Liver (tissue), 8 donors: ENCODE measurements at regions not wholly inside any gene's neighbourhood (a gene's known extent, or its start where the extent isn't known, plus 50 kb on each side); places are given as distances from the start of the nearest gene placed in this dataset.
A peak's percentile ranks its signal among the peaks of the same experiment; 100 is the strongest.

ENCODE experiments used
- DNase-seq: peaks from one replicate; pipeline ENCODE4 v3.0.0-alpha.2; 2017; ENCODE audit warnings: low spot score
- H3K27ac ChIP-seq, 2 donors: one replicate each; pipeline ENCODE4 v1.7.0; 2013; ENCODE audit warnings: inconsistent platforms in 2 of 2, low read length in 2 of 2, control low read depth in 1 of 2, low read depth in 1 of 2, mild to moderate bottlenecking in 1 of 2
- H3K27me3 ChIP-seq, 4 donors: one replicate each; pipeline versions ENCODE4 v1.6.1 to v1.7.0; 2013; ENCODE audit warnings: low read length in 3 of 4, inconsistent platforms in 1 of 4, mild to moderate bottlenecking in 1 of 4, moderate library complexity in 1 of 4; ENCODE audit not compliant: control insufficient read depth in 4 of 4, insufficient read depth in 4 of 4
- H3K36me3 ChIP-seq, 4 donors: one replicate each; pipeline versions ENCODE4 v1.6.1 to v1.7.0; 2013; ENCODE audit warnings: low read length in 3 of 4, mild to moderate bottlenecking in 3 of 4, low read depth in 1 of 4, moderate library complexity in 1 of 4; ENCODE audit not compliant: control insufficient read depth in 4 of 4, insufficient read depth in 3 of 4
- H3K4me1 ChIP-seq, 4 donors: one replicate each; pipeline versions ENCODE4 v1.6.1 to v1.7.0; 2013; ENCODE audit warnings: low read length in 3 of 4, mild to moderate bottlenecking in 3 of 4, moderate library complexity in 1 of 4; ENCODE audit not compliant: control insufficient read depth in 4 of 4, insufficient read depth in 4 of 4
- H3K4me3 ChIP-seq, 3 donors: one replicate each; pipeline versions ENCODE4 v1.6.1 to v1.7.0; 2013; ENCODE audit warnings: low read length in 3 of 3, control low read depth in 1 of 3, low read depth in 1 of 3, mild to moderate bottlenecking in 1 of 3
- H3K9ac ChIP-seq, 2 donors: one replicate each; pipeline ENCODE4 v1.7.0; 2013; ENCODE audit warnings: low read length in 2 of 2, mild to moderate bottlenecking in 2 of 2, moderate library complexity in 2 of 2, control low read depth in 1 of 2, low read depth in 1 of 2
- H3K9me3 ChIP-seq, 4 donors: one replicate each; pipeline versions ENCODE4 v1.6.1 to v1.7.0; 2013; ENCODE audit warnings: low read length in 3 of 4; ENCODE audit not compliant: control insufficient read depth in 4 of 4
- EGR1 ChIP-seq, 2 donors: IDR thresholded peaks; 2 replicates each; pipeline ENCODE4 v1.6.1; 2016 to 2018; ENCODE audit warnings: antibody characterized with exemption in 2 of 2, low read depth in 2 of 2
- FOXA1 ChIP-seq: IDR thresholded peaks from 2 replicates; pipeline ENCODE4 v1.6.1; 2016; ENCODE audit warnings: antibody characterized with exemption
- HNF4A ChIP-seq, 2 donors: conservative IDR thresholded peaks; 2 replicates each; pipeline ENCODE4 v1.6.1; 2016; ENCODE audit warnings: antibody characterized with exemption in 2 of 2, mild to moderate bottlenecking in 2 of 2
- HNF4G ChIP-seq: IDR thresholded peaks from 2 replicates; pipeline ENCODE4 v1.6.1; 2016; ENCODE audit warnings: antibody characterized with exemption
- JUND ChIP-seq, 2 donors: IDR thresholded peaks; 2 replicates each; pipeline ENCODE4 v1.6.1; 2016; ENCODE audit warnings: antibody characterized with exemption in 2 of 2
- NR2F2 ChIP-seq: IDR thresholded peaks from 2 replicates; pipeline ENCODE4 v1.6.1; 2016; ENCODE audit warnings: antibody characterized with exemption
- RAD21 ChIP-seq, 2 donors: IDR thresholded peaks; 2 replicates each; pipeline ENCODE4 v1.6.1; 2016; ENCODE audit warnings: antibody characterized with exemption in 2 of 2, mild to moderate bottlenecking in 2 of 2
- RXRA ChIP-seq, 2 donors: IDR thresholded peaks; 2 replicates each; pipeline ENCODE4 v1.6.1; 2017 to 2018; ENCODE audit warnings: antibody characterized with exemption in 2 of 2, mild to moderate bottlenecking in 1 of 2
- TAF1 ChIP-seq: conservative IDR thresholded peaks from 2 replicates; pipeline ENCODE4 v1.6.1; 2016; ENCODE audit warnings: antibody characterized with exemption, mild to moderate bottlenecking
- WGBS: extraction: QIAGEN DNeasy Blood & Tissue Kit; methylation state at CpG from one replicate; pipeline ENCODE4 v1.1.7; 2013; 5-methylcytosine and 5-hydroxymethylcytosine counted together
- TF ChIP-seq, protein P1 (sequence below): IDR thresholded peaks from 2 replicates; pipeline ENCODE4 v1.6.1; 2016; ENCODE audit warnings: antibody characterized with exemption
- TF ChIP-seq, protein P2 (sequence below): IDR thresholded peaks from 2 replicates; pipeline ENCODE4 v1.6.1; 2016; ENCODE audit warnings: antibody characterized with exemption, mild to moderate bottlenecking
- TF ChIP-seq, protein P3 (sequence below): IDR thresholded peaks from 2 replicates; pipeline ENCODE4 v1.6.1; 2016; ENCODE audit warnings: antibody characterized with exemption
- TF ChIP-seq, protein P4 (sequence below): IDR thresholded peaks from 2 replicates; pipeline ENCODE4 v1.6.1; 2016; ENCODE audit warnings: antibody characterized with exemption
- TF ChIP-seq, protein P5 (sequence below): fragments of 150-350 bp; IDR thresholded peaks from 2 replicates; pipeline ENCODE4 v1.5.1; 2017; ENCODE audit warnings: improper control_type of control experiment, low read depth, low read length; ENCODE audit not compliant: missing input control
- donor health status: healthy.
- donor health status: healthy.
- donor health status: healthy.
- donor health status: healthy.
- donor health status: healthy.

DNA sequence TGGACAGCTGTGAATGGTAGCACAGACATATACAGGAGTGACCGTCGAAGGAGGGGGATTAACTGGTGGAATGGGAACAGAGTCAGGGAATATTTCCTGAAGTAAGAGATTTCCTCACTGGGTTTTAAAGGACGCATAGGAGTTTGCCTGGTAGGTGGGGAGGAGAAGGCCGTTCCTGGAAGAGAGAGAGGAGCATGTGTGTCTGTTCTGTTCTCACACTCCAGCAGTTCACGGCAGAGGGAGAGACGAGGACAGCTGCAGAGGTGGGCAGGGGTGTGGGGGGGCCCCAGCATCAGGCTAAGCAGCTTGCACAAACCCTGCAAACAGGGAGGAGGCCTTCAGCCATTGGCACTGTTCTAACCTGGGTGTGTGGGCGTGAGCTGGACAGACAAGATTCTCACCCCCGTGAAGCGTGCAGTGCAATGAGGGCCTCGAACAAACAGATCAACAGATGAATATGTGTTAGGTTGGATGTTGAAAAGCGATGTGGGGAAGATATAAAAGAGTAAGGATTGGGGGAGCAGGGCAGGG lies 85.3 kb upstream of the GSE1 start:
- H3K27ac ChIP-seq, result peak overlapping the region; percentile 93
- WGBS, result 55% methylated on average over 11 of the region's 11 CpGs
- H3K9ac ChIP-seq, result peak overlapping the region in 1 of 2 donors; percentile 16
- H3K9me3 ChIP-seq, result no peaks in the 10 kb centered on the region
- peaks cover 33 to 68% (median 49%) of the 10 kb centered on the region in 4 donors for H3K4me1 ChIP-seq
- no peak for DNase-seq
- TF ChIP-seq, protein P1, sequence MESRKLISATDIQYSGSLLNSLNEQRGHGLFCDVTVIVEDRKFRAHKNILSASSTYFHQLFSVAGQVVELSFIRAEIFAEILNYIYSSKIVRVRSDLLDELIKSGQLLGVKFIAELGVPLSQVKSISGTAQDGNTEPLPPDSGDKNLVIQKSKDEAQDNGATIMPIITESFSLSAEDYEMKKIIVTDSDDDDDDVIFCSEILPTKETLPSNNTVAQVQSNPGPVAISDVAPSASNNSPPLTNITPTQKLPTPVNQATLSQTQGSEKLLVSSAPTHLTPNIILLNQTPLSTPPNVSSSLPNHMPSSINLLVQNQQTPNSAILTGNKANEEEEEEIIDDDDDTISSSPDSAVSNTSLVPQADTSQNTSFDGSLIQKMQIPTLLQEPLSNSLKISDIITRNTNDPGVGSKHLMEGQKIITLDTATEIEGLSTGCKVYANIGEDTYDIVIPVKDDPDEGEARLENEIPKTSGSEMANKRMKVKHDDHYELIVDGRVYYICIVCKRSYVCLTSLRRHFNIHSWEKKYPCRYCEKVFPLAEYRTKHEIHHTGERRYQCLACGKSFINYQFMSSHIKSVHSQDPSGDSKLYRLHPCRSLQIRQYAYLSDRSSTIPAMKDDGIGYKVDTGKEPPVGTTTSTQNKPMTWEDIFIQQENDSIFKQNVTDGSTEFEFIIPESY, result no peak
- TF ChIP-seq HNF4G (no peak), EGR1 (IDR thresholded peaks at IDR 0.05; ENCODE audit: low read depth in 2 of 2) (peak in 1 of 2 donors; percentile 11), NR2F2 (no peak)
- TF ChIP-seq, protein P2, sequence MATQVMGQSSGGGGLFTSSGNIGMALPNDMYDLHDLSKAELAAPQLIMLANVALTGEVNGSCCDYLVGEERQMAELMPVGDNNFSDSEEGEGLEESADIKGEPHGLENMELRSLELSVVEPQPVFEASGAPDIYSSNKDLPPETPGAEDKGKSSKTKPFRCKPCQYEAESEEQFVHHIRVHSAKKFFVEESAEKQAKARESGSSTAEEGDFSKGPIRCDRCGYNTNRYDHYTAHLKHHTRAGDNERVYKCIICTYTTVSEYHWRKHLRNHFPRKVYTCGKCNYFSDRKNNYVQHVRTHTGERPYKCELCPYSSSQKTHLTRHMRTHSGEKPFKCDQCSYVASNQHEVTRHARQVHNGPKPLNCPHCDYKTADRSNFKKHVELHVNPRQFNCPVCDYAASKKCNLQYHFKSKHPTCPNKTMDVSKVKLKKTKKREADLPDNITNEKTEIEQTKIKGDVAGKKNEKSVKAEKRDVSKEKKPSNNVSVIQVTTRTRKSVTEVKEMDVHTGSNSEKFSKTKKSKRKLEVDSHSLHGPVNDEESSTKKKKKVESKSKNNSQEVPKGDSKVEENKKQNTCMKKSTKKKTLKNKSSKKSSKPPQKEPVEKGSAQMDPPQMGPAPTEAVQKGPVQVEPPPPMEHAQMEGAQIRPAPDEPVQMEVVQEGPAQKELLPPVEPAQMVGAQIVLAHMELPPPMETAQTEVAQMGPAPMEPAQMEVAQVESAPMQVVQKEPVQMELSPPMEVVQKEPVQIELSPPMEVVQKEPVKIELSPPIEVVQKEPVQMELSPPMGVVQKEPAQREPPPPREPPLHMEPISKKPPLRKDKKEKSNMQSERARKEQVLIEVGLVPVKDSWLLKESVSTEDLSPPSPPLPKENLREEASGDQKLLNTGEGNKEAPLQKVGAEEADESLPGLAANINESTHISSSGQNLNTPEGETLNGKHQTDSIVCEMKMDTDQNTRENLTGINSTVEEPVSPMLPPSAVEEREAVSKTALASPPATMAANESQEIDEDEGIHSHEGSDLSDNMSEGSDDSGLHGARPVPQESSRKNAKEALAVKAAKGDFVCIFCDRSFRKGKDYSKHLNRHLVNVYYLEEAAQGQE, result no peak
- no peaks in the 10 kb centered on the region for H3K36me3 ChIP-seq
- H3K4me3 ChIP-seq, result peak overlapping the region in 1 of 3 donors; percentile 39
- H3K27me3 ChIP-seq, result no peaks in the 10 kb centered on the region

DNA sequence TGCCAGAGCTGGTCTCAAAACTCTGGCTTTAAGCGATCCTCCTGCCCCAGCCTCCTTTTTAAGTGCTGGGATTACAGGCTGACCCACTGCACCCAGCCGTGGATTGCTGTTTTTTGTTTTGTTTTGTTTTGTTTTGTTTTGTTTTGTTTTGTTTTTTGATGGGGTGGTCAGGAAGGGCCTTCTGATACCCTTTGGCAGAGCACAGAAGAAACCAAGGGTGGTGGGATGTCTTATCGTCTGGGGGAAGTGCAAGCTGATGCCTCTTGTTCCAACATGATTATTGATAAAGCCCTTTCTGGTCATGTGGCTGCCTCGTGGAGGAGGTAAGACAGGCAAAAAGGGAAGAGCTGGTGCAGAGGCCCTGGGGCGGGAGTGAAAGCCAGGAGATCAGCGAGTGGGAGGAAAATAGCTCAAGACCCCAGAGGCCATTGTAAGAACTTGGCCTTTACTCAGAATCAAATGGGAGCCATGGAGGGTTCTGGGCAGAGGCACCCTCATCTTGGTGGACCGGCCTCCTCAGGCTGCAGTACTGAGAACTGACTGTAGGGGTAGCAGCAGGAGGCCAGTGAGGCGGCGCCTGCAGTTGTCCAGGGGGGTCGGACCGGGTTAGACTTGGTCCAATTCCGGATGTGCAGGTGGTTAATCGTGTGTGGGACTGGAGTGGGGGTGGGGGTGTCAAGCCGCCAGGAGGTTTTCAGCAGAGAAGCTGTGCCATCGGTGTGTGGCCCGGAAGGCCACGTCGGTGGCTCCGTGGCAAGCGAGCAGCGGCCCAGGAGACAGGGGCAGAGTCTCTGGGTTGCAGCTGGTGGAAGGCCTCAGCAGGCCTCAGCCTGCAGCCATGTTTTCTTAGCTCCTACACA lies 84.4 kb upstream of the GSE1 start:
- Histone ChIP-seq H3K36me3 (no peaks in the 10 kb centered on the region), H3K4me3 (no peak overlapping the region), H3K4me1 (peaks cover 26 to 58% (median 41%) of the 10 kb centered on the region in 4 donors), H3K9ac (no peak overlapping the region), H3K9me3 (no peaks in the 10 kb centered on the region), H3K27ac (no peak overlapping the region), H3K27me3 (no peaks in the 10 kb centered on the region)
- DNase-seq, result no peak
- 86% methylated on average over 21 of the region's 21 CpGs for WGBS
- TF ChIP-seq, protein P3, sequence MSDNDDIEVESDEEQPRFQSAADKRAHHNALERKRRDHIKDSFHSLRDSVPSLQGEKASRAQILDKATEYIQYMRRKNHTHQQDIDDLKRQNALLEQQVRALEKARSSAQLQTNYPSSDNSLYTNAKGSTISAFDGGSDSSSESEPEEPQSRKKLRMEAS, result no peak
- TF ChIP-seq TAF1, result no peak
- TF ChIP-seq RXRA (IDR thresholded peaks at IDR 0.05), result no peak
- TF ChIP-seq FOXA1, result no peak
- TF ChIP-seq, protein P4, sequence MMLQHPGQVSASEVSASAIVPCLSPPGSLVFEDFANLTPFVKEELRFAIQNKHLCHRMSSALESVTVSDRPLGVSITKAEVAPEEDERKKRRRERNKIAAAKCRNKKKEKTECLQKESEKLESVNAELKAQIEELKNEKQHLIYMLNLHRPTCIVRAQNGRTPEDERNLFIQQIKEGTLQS, result no peak
- TF ChIP-seq JUND (IDR thresholded peaks at IDR 0.05), result no peak
- TF ChIP-seq, protein P5, sequence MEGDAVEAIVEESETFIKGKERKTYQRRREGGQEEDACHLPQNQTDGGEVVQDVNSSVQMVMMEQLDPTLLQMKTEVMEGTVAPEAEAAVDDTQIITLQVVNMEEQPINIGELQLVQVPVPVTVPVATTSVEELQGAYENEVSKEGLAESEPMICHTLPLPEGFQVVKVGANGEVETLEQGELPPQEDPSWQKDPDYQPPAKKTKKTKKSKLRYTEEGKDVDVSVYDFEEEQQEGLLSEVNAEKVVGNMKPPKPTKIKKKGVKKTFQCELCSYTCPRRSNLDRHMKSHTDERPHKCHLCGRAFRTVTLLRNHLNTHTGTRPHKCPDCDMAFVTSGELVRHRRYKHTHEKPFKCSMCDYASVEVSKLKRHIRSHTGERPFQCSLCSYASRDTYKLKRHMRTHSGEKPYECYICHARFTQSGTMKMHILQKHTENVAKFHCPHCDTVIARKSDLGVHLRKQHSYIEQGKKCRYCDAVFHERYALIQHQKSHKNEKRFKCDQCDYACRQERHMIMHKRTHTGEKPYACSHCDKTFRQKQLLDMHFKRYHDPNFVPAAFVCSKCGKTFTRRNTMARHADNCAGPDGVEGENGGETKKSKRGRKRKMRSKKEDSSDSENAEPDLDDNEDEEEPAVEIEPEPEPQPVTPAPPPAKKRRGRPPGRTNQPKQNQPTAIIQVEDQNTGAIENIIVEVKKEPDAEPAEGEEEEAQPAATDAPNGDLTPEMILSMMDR, result peak; percentile 38
- no peak for TF ChIP-seq NR2F2
- TF ChIP-seq EGR1 (IDR thresholded peaks at IDR 0.05; ENCODE audit: low read depth in 2 of 2), result no peak
- TF ChIP-seq HNF4A (conservative IDR thresholded peaks at IDR 0.05), result no peak
- peak in 1 of 2 donors; percentile 44 for TF ChIP-seq RAD21 (IDR thresholded peaks at IDR 0.05)
